ENCODE measurements at regions not wholly inside any gene's neighbourhood (a gene's known extent, or its start where the extent isn't known, plus 50 kb on each side); places are given as distances from the start of the nearest gene placed in this dataset.
A peak's percentile ranks its signal among the peaks of the same experiment; 100 is the strongest.

GRCh38 chr11:32184723-32185376 lies 94.0 kb downstream of the RCN1 start:
- Mint-ChIP-seq H3K27me3 (peaks cover 3% of the 10 kb centered on the region), H3K27ac (no peak overlapping the region), H3K4me3 (no peak overlapping the region), H3K36me3 (no peaks in the 10 kb centered on the region), H3K4me1 (no peaks in the 10 kb centered on the region), H3K9me3 (no peaks in the 10 kb centered on the region)
- no peak for DNase-seq

GRCh38 chr11:32186118-32186517 lies 95.2 kb downstream of the RCN1 start:
- no peak overlapping the region for H3K4me3 Mint-ChIP-seq
- H3K4me1 Mint-ChIP-seq = no peaks in the 10 kb centered on the region
- H3K36me3 Mint-ChIP-seq = no peaks in the 10 kb centered on the region
- no peak overlapping the region for H3K27ac Mint-ChIP-seq
- no peaks in the 10 kb centered on the region for H3K9me3 Mint-ChIP-seq
- no peaks in the 10 kb centered on the region for H3K27me3 Mint-ChIP-seq
- no peak for DNase-seq

- H3K9me3 Mint-ChIP-seq = no peaks in the 10 kb centered on the region
- DNase-seq = no peak
- H3K36me3 Mint-ChIP-seq = no peaks in the 10 kb centered on the region
- H3K27ac Mint-ChIP-seq = no peak overlapping the region
- peaks cover 3% of the 10 kb centered on the region for H3K27me3 Mint-ChIP-seq
- no peak overlapping the region for H3K4me3 Mint-ChIP-seq
- no peaks in the 10 kb centered on the region for H3K4me1 Mint-ChIP-seq
These were observed 96.2 kb downstream of the RCN1 start for GRCh38 chr11:32187111-32187510.

GRCh38 chr11:32188785-32189184 lies 97.9 kb downstream of the RCN1 start:
- Mint-ChIP-seq H3K9me3 (no peaks in the 10 kb centered on the region), H3K27ac (no peak overlapping the region), H3K36me3 (no peaks in the 10 kb centered on the region), H3K27me3 (peaks cover 6% of the 10 kb centered on the region), H3K4me1 (no peaks in the 10 kb centered on the region), H3K4me3 (no peak overlapping the region)
- no peak for DNase-seq

DNA sequence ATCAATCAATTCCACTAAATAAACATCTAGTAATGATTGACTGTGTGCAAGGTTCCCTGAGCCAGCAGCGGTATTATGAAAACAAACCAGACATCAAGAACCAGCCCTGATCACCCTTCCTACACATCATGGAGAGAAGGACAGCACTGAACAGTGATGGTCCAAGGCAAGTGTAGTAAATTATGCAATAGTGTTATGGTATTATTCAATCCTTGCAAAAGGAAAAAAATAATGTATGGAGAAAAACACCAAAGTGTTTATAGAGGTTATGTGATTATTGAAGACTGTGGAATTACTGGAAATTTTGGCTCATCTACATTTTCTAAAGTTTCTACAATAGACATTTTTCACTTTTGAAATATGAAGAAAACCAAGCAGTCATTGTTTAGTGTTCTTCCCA lies 105.3 kb downstream of the RCN1 start:
- Mint-ChIP-seq H3K4me3 (no peak overlapping the region), H3K4me1 (no peaks in the 10 kb centered on the region), H3K27me3 (peaks cover 9% of the 10 kb centered on the region), H3K9me3 (no peaks in the 10 kb centered on the region), H3K36me3 (no peaks in the 10 kb centered on the region), H3K27ac (no peak overlapping the region)
- no peak for DNase-seq

- no peaks in the 10 kb centered on the region for H3K4me1 Mint-ChIP-seq
- DNase-seq = no peak
- H3K36me3 Mint-ChIP-seq = no peaks in the 10 kb centered on the region
- H3K27me3 Mint-ChIP-seq = peaks cover 4% of the 10 kb centered on the region
- no peaks in the 10 kb centered on the region for H3K9me3 Mint-ChIP-seq
- no peak overlapping the region for H3K27ac Mint-ChIP-seq
- no peak overlapping the region for H3K4me3 Mint-ChIP-seq
These were observed 107.2 kb downstream of the RCN1 start for GRCh38 chr11:32198053-32198452.

GRCh38 chr11:32200136-32200847 lies 109.4 kb downstream of the RCN1 start:
- no peaks in the 10 kb centered on the region for H3K36me3 Mint-ChIP-seq
- no peaks in the 10 kb centered on the region for H3K27me3 Mint-ChIP-seq
- DNase-seq = no peak
- H3K9me3 Mint-ChIP-seq = no peaks in the 10 kb centered on the region
- no peak overlapping the region for H3K4me3 Mint-ChIP-seq
- no peak overlapping the region for H3K27ac Mint-ChIP-seq
- H3K4me1 Mint-ChIP-seq = no peaks in the 10 kb centered on the region

DNA sequence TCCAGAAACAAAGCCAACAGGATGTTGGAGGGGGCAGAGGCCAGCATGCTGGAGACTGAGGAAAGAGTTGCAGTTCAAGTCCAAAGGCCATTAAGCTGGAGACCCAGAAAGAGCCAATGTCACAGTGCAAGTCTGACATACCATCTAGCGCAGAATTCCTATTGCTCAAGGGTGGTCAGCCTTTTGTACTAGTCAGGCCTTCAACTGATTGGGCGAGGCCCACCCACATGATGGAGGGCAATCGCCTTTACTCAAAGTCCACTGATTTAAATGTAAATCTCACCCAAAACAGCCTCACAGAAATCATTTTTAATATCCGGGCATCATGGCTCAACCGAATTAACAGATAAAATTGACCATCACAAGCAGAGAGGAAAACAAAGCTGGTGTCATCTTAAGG lies 113.9 kb downstream of the RCN1 start:
- Mint-ChIP-seq H3K27me3 (peaks cover 4% of the 10 kb centered on the region), H3K4me3 (no peak overlapping the region), H3K4me1 (no peaks in the 10 kb centered on the region), H3K36me3 (no peaks in the 10 kb centered on the region), H3K27ac (no peak overlapping the region), H3K9me3 (no peaks in the 10 kb centered on the region)
- no peak for DNase-seq

DNA sequence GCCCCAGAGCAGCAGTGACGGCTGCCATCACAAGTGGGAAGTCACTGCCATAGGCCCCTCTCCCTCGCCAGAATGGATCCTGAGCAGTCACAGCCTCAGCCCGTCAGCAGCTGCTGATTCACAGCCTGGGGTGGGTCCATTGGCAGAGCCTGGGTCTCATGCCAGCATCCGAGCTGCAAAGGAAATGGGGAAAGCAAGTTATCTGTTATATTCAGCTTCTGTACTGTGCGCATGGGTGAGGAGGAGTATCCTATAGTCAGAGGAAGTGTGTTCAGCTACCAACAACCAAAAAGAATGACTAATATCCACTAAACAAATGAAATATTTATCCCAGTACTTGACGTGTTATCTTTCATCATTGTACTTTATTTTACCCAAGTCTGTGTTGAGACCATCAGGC lies 119.7 kb downstream of the RCN1 start:
- Mint-ChIP-seq H3K4me3 (no peak overlapping the region), H3K9me3 (no peaks in the 10 kb centered on the region), H3K36me3 (no peaks in the 10 kb centered on the region)

DNA sequence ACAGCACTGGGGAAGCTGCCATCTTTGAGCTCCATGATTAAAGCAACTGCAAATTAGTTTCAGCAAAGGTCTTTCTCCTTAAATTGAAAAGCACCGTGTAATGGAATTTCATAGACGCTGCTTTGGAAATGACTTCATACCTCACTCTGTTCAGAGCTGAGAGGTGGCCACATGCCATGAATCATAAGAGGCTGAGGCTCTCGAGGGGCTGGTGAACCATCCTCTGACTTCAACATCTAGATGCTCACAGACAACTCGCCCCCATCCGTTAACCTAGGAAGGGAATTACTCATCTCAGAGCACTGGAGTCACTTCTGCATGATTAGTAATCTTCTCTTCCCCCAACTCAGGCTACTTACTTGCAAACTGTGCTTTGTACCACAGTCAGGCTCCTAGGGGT lies 122.3 kb downstream of the RCN1 start:
- peak; percentile 2 for DNase-seq
- Mint-ChIP-seq H3K9me3 (no peaks in the 10 kb centered on the region), H3K27ac (no peak overlapping the region), H3K27me3 (peaks cover 11% of the 10 kb centered on the region), H3K4me3 (no peak overlapping the region), H3K4me1 (no peaks in the 10 kb centered on the region), H3K36me3 (no peaks in the 10 kb centered on the region)

More for the DNA sequence above, 119.7 kb downstream of the RCN1 start:
- Mint-ChIP-seq H3K4me1 (no peaks in the 10 kb centered on the region), H3K27ac (no peak overlapping the region), H3K27me3 (peaks cover 11% of the 10 kb centered on the region)
- no peak for DNase-seq

GRCh38 chr11:32215157-32215556 lies 124.3 kb downstream of the RCN1 start:
- DNase-seq = no peak
- H3K27me3 Mint-ChIP-seq = peaks cover 10% of the 10 kb centered on the region
- H3K36me3 Mint-ChIP-seq = no peaks in the 10 kb centered on the region
- H3K4me1 Mint-ChIP-seq = no peaks in the 10 kb centered on the region
- no peak overlapping the region for H3K4me3 Mint-ChIP-seq
- H3K9me3 Mint-ChIP-seq = no peaks in the 10 kb centered on the region
- no peak overlapping the region for H3K27ac Mint-ChIP-seq

- no peak for DNase-seq
- Mint-ChIP-seq H3K4me1 (no peaks in the 10 kb centered on the region), H3K4me3 (no peak overlapping the region), H3K9me3 (no peaks in the 10 kb centered on the region), H3K27me3 (peaks cover 3% of the 10 kb centered on the region), H3K27ac (no peak overlapping the region), H3K36me3 (no peaks in the 10 kb centered on the region)
These were observed 125.9 kb downstream of the RCN1 start for GRCh38 chr11:32216749-32217148.

DNA sequence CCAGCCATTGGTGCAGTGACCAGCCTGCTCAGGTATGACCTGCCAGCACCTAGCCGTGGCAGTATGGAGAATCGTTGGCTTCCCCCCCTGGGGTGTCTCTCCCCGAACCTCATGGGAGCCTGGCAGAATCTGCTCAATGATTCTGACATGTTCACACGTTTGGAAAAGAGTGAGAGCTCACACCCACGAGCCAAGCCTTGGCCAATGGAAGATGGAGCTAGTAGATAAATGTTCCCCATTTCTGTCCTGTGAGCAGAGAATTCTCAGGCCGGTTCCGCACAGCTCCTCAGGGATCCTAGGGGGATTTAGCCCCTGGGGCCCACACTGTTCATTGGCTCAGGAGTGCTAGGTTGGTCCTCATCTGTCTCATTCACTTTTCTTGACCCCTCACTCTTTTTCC lies 128.4 kb downstream of the RCN1 start:
- Mint-ChIP-seq H3K36me3 (no peaks in the 10 kb centered on the region), H3K9me3 (no peaks in the 10 kb centered on the region), H3K4me1 (no peaks in the 10 kb centered on the region), H3K27ac (no peak overlapping the region), H3K27me3 (peaks cover 3% of the 10 kb centered on the region), H3K4me3 (no peak overlapping the region)
- no peak for DNase-seq

- H3K27me3 Mint-ChIP-seq = peaks cover 3% of the 10 kb centered on the region
- no peaks in the 10 kb centered on the region for H3K4me1 Mint-ChIP-seq
- no peaks in the 10 kb centered on the region for H3K36me3 Mint-ChIP-seq
- no peak overlapping the region for H3K27ac Mint-ChIP-seq
- H3K4me3 Mint-ChIP-seq = no peak overlapping the region
- H3K9me3 Mint-ChIP-seq = no peaks in the 10 kb centered on the region
- DNase-seq = no peak
These were observed 130.7 kb downstream of the RCN1 start for GRCh38 chr11:32221476-32222032.

DNA sequence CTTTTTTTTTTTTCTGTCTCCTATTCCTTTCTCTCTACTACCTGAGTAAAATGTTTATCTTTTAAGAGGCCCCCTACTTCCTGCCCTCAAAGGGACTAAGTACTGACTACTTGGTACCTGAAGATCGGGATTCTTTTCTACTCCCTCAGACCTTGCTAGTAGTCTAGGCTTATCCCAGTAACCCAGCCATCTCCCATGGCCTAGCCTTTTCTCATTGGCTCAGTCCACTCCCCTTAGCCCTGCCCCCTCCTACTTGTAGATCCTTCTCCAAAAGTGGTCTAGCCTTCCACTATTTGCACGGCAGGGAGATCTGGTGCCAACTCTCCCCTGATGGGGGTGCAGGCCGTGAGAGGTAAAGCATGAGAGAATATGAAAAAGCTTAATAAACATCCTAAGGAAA lies 133.7 kb downstream of the RCN1 start:
- H3K27me3 Mint-ChIP-seq = peaks cover 2% of the 10 kb centered on the region
- H3K4me1 Mint-ChIP-seq = no peaks in the 10 kb centered on the region
- no peaks in the 10 kb centered on the region for H3K36me3 Mint-ChIP-seq
- H3K9me3 Mint-ChIP-seq = peaks cover 1% of the 10 kb centered on the region
- no peak for DNase-seq
- no peak overlapping the region for H3K4me3 Mint-ChIP-seq
- H3K27ac Mint-ChIP-seq = no peak overlapping the region

All from activated naive CD8-positive, alpha-beta T cell treated with anti-CD3 and anti-CD28 coated beads for 36 hours (primary cell).